ENCODE measurements at regions not wholly inside any gene's neighbourhood (a gene's known extent, or its start where the extent isn't known, plus 50 kb on each side); places are given as distances from the start of the nearest gene placed in this dataset.

- Histone ChIP-seq H3K23ac (ENCODE audit: insufficient read length, low read depth, low read length) (no peak overlapping the region), H3K18ac (ENCODE audit: insufficient read length, low read depth, low read length) (no peak overlapping the region), H4K20me1 (ENCODE audit: control insufficient read depth, insufficient read depth, insufficient read length) (no peaks in the 10 kb centered on the region), H3K14ac (ENCODE audit: insufficient read depth, low read length) (no peak overlapping the region), H3K79me2 (ENCODE audit: insufficient read depth, low read length) (no peaks in the 10 kb centered on the region), H4K5ac (ENCODE audit: insufficient read length, low read depth, low read length) (no peak overlapping the region), H3K9me3 (ENCODE audit: control insufficient read depth, low read depth, low read length) (no peaks in the 10 kb centered on the region), H2BK12ac (ENCODE audit: insufficient read length, low read depth, low read length) (no peak overlapping the region), H3K23me2 (ENCODE audit: insufficient read length, low read depth, low read length, poor library complexity, severe bottlenecking) (no peaks in the 10 kb centered on the region), H4K91ac (ENCODE audit: insufficient read length, low read depth, low read length) (no peak overlapping the region), H3T11ph (ENCODE audit: low read length) (no peak overlapping the region), H2BK20ac (ENCODE audit: low read depth, low read length, poor library complexity, severe bottlenecking) (no peak overlapping the region), H2BK120ac (ENCODE audit: low read depth, low read length, poor library complexity, severe bottlenecking) (no peak overlapping the region), H3K4ac (ENCODE audit: low read depth, low read length) (no peak overlapping the region), H3K4me1 (ENCODE audit: insufficient read depth, low read length) (no peaks in the 10 kb centered on the region), H4K8ac (replicated peaks; ENCODE audit: insufficient read length, low read depth, low read length) (no peak overlapping the region), H3K79me1 (ENCODE audit: insufficient read depth, low read depth, low read length, poor library complexity, severe bottlenecking) (no peaks in the 10 kb centered on the region), H3K27ac (ENCODE audit: insufficient read length, low read depth, low read length) (no peak overlapping the region), H2AFZ (ENCODE audit: low read length) (no peak overlapping the region), H2BK15ac (ENCODE audit: low read depth, low read length) (no peak overlapping the region), H2AK5ac (ENCODE audit: insufficient read length, low read length) (no peak overlapping the region), H2BK5ac (ENCODE audit: insufficient read length, low read length) (no peak overlapping the region), H3K27me3 (ENCODE audit: insufficient read depth, low read length) (no peaks in the 10 kb centered on the region), H3K56ac (ENCODE audit: insufficient read length, low read depth, low read length) (no peak overlapping the region), H3K4me2 (ENCODE audit: insufficient read depth, insufficient read length, low read length) (no peak overlapping the region), H3K9ac (ENCODE audit: extremely low read depth, insufficient read length, low read length) (no peak overlapping the region)
- no peak overlapping the region for H3K27ac Mint-ChIP-seq
- H3K27me3 Mint-ChIP-seq (ENCODE audit: low read depth): no peaks in the 10 kb centered on the region
- H3K36me3 Mint-ChIP-seq (ENCODE audit: insufficient read depth in 1 of 3, low read depth in 3 of 3): no peaks in the 10 kb centered on the region
- no peak for DNase-seq
- no peak overlapping the region for H3K4me3 Mint-ChIP-seq
- H3K4me1 Mint-ChIP-seq: no peaks in the 10 kb centered on the region
- H3K9me3 Mint-ChIP-seq: no peaks in the 10 kb centered on the region
- TF ChIP-seq CTCF (conservative IDR thresholded peaks at IDR 0.05): no peak
These were observed 649.4 kb upstream of the PCDH20 start for GRCh38 chr13:62065016-62065415.
